ENCODE measurements at regions not wholly inside any gene's neighbourhood (a gene's known extent, or its start where the extent isn't known, plus 50 kb on each side); places are given as distances from the start of the nearest gene placed in this dataset.
"Not testable (repeated sequence)": the region's sequence is repeated elsewhere in the genome, so short reads cannot be mapped to it uniquely, and the experiment has no call there.

- DNase-seq: no peak
These were observed 72.7 kb upstream of the NALF2 start for GRCh38 chrX:69431420-69431819.

- no peak for DNase-seq
These were observed 73.3 kb upstream of the NALF2 start for GRCh38 chrX:69430785-69431184.

GRCh38 chrX:69429339-69430015 lies 74.6 kb upstream of the NALF2 start:
- DNase-seq: no peak

DNA sequence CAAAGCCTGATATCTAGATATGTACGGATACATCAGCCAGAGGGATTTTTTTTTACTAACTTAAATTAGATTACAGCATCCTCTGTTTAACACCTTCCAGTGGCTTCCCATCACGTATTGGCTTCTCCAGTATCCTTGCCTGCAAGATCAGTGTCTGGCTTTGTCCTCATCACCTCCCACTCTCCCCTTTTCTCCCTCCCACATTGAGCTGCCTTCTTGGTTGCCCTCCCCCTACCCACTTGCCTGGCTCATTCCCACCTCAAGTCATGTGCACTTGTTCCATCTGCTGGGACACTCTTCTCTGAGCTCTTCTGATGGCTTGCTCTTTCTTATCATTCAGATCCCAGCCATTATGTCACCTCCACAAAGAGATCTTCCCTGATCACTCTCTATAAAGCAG lies 75.9 kb upstream of the NALF2 start:
- DNase-seq: no peak

GRCh38 chrX:69424910-69425309 lies 79.2 kb upstream of the NALF2 start:
- no peak for DNase-seq

GRCh38 chrX:69424161-69424560 lies 80.0 kb upstream of the NALF2 start:
- DNase-seq: no peak

DNA sequence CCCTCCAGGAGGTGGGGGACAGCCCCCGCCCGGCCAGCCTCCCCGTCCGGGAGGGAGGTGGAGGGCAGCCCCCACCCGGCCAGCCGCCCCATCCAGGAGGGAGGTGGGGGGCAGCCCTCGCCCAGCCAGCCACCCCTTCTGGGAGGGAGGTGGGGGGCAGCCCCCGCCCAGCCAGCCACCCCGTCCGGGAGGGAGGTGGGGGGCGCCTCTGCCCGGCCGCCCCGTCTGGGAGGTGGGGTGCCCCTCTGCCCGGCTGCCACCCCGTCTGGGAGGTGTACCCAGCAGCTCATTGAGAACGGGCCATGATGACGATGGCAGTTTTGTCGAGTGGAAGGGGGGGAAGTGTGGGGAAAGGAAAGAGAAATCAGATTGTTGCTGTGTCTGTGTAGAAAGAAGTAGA lies 81.9 kb upstream of the NALF2 start:
- DNase-seq: not testable (repeated sequence)

- DNase-seq: no peak
These were observed 88.4 kb upstream of the NALF2 start for GRCh38 chrX:69415698-69416097.

DNA sequence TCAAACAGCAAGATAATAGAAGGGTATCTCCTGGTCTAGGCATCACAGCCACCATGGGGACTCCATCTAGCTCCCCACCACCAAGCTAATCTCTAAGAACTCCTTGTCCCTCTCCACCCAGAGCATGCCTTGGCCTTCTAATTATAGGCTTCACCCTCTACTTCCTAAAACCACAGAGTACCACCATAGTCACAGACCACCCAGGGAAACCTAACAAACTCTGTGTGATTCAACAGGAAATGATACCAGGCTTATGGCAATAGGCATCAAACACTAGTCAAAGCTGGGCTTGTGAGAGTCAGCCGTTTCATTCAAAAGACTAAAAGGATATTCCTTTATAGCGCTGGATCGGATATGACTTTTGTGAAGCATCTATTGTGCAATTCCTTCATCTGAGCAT lies 91.5 kb upstream of the NALF2 start:
- DNase-seq: no peak

DNA sequence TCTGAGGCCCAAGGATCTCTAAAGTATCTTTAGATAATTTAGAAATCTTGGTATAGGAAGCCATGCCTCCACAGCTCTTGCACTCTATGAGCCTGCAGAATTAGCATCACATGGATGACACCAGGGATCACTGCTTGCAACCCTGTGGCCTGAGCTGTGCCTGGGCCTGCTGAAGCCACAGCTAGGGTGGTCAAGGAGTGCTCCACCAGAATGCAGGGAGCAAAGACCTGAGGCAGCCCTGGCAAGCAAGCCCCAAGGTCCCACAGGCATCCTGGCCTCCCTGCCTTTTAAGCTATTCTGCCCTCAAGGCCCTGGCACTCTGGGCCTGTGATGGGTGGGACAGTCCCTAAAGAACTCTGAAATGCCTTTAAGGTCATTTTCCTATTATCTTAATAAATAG lies 105.2 kb upstream of the NALF2 start:
- no peak for DNase-seq

GRCh38 chrX:69396916-69397315 lies 107.2 kb upstream of the NALF2 start:
- no peak for DNase-seq

DNA sequence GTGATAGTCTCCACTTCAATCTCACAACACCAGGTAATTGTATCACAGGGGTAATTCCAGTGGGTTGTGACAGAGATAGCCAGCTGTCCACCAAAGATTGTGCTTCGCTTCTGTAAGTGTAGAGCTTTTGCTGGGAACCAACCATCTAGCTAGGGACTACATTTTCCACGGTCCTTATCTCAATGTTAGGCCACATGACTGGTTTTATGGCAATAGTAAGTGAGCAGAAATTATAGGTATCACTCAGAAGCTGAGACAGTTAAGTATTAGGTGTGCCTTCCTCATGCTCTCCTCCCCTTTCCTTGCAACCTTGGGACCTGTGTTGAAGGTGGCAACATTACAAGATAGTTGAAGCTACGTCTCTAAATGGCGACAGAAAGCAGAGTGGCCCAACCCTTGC lies 108.8 kb upstream of the NALF2 start:
- DNase-seq: no peak

- DNase-seq: no peak
These were observed 115.0 kb upstream of the NALF2 start for GRCh38 chrX:69389101-69389501.

DNA sequence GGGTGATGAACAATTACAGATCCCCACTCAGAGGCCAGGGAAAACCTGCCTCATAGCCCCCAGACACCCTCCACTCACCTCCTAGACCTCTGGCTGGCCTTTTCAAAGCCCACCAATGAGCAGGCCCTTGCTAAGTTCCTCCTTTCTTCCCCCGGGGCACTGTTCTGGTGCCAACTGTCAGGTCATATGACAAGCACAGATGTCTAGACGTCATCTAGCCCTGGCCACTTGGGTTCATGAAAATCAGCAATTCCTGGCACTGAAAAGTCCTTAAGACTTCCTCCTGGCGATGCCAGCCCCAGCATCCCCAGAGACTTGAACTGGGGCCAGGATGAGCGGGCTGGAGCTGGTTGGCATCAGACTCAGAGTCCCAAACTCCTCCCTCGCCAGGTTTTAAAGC lies 115.6 kb upstream of the NALF2 start:
- DNase-seq: no peak

DNA sequence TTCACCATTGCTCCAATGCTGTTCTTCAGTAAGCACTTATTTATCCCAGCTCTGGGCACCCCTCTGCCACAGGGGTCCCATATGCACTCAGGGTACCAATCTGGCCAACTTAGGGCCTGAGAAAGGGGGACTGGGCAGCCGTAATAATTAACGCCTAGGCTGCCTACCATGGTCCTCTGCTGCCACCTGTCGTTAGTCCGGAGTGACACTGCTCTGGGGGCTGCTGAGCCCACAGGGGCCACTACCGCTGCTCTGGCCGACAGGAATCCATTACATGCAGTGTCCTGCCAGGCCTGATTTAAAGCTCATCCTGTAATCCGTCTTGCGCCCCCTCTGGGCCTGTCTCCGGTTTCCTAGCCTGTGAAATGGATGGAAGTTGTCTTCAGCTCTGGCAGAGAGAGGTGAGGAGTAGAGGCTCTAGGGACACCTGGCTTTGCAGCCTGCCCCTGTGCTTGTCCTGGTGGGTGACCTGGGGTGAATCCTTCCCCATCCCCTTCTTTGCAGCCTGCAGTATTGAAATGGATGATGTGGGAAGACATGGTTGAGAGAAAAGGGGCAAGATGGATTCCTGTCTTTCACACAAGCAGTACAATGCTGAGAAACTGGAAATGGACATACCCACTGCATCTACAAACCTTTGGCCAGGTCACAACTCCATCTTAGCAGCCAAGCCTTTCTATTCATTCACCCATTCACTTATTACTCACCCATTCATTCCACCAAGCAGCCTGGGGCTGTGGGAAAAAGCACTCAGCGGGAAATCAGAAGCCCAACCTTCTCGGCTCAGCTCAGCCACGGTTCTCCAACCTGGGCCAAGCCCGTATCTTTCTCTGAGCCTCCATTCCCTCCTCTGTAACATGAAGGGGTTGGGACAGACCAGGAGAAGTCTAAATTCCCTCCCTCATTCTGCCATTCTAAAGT lies 116.3 kb upstream of the NALF2 start:
- peak; percentile 40 for DNase-seq

DNA sequence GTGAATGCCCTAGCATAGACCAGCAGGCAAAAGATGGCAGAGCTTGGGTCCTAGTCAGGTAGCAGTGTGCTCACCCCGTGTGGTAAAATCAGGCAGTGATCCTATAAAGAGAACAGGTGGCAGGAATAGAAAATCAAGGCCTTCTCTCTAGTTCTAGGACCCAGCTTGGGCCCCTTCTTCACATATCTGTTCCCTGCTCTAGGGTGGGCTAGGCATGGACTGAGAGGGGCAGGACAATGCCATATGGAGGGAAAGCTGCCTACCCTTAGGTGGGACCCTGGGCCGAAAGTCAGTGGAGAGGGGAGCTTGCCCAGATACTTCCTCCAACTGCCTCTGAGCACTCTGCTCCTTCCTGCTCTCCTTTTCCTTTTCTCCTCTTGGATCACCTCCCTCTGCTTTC lies 117.4 kb upstream of the NALF2 start:
- DNase-seq: no peak

DNA sequence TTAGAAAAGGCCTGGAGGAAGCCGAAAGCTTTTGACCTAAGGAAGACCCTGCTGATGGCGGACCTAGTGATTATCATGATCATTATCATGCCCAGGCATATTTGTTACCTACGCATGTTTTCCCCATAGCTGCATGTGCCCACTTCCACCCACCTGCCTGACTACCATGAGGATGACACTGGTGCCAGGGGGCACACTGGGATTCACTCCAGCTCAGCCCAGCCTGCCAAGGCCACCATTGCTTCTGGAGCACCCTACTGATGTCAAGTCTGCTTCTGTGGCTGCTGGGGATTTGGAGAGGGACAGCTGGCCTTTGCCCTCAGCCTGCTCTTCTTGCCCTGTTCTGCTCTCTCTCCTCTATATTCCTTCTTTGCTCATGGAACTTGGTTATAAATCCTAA lies 124.7 kb upstream of the NALF2 start:
- no peak for DNase-seq

- no peak for DNase-seq
These were observed 129.6 kb upstream of the NALF2 start for GRCh38 chrX:69374569-69374968.

DNA sequence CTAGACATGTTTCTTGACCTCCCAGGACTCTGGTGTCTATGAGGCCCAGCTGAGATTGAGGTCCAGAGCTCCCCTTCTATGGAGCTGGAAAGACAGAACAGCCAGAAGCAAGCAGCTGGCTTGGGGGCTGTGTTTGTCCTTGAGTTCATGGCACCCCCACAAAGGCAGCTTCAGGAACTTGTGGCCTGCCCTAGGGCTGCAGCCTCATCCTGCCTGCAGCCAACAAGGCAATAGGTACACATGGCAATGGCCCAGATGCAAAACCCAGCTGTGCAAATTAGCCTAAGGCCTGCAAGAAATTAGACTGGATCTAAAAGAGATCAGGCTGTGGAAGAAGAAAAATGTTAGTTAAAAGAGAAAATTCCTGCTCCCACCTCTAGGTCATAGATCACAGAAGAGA lies 131.7 kb upstream of the NALF2 start:
- no peak for DNase-seq

DNA sequence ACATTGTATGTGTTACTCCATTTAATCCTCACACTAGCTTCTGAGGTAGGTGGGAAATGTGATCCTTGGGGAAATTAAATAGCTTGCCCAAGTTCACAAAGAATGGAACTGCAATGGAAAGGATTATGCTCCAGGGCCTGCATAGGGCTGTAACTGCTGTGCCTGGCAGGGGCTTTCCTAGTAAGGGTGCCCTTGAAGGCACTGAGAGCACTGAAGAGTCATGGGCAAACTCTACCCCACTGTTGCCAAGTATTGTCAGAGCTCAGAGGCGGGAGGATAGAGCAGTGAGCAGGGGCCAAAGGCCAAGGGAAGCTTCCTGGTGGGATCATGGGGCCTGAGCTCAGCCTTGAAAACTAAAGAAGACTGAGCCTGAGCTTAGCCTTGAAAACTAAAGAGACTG lies 133.0 kb upstream of the NALF2 start:
- DNase-seq: no peak

GRCh38 chrX:69369999-69370398 lies 134.1 kb upstream of the NALF2 start:
- no peak for DNase-seq

- no peak for DNase-seq
These were observed 137.9 kb upstream of the NALF2 start for GRCh38 chrX:69366183-69366582.

GRCh38 chrX:69365755-69366154 lies 138.4 kb upstream of the NALF2 start:
- DNase-seq: no peak

GRCh38 chrX:69365349-69365748 lies 138.8 kb upstream of the NALF2 start:
- DNase-seq: no peak

DNA sequence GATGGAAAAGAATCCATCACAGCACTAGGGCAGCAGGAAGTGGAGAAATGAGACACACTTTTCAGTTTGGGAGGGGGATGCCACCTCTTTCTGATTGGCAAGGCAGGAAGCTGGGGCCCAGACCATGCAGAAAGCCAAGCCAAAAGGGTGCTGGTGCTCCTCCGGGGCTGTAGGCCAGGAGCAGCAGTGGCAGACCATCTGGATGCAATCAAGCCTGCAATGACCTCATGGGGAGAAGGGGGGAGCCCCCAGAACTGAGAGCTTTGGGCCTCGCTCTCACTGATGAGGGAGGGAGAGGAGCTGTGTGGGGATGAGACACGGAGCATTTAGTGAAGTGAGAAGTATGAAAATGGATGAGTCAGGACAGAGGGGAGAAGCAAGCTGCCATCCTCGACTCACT lies 141.3 kb upstream of the NALF2 start:
- no peak for DNase-seq
